ENCODE measurements at regions not wholly inside any gene's neighbourhood (a gene's known extent, or its start where the extent isn't known, plus 50 kb on each side); places are given as distances from the start of the nearest gene placed in this dataset.
"Not testable (repeated sequence)": the region's sequence is repeated elsewhere in the genome, so short reads cannot be mapped to it uniquely, and the experiment has no call there.

DNA sequence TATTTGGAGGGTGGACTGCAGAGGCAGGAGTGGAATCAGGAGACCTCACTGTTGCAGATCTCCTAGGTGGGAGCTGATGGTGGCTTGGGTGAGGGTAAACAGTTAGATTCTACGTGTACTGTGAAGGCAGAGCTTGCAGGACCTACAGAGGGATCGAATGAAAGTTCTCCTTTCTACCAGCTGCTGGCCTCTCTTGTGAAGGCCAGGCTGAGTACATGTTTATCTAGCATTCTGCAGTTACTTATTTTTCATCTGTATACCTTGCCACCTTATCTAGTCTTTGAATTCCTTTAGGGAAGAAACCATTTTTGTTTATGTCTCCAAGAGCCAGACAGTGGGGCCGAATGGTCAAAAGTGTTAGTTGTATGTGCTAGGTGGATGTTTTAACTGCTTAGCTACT, 57.6 kb downstream of the PTTG1 start:
- intact Hi-C loops (cut with DNase I): no loop called here
- no peak for DNase-seq (ENCODE audit: low spot score)

DNA sequence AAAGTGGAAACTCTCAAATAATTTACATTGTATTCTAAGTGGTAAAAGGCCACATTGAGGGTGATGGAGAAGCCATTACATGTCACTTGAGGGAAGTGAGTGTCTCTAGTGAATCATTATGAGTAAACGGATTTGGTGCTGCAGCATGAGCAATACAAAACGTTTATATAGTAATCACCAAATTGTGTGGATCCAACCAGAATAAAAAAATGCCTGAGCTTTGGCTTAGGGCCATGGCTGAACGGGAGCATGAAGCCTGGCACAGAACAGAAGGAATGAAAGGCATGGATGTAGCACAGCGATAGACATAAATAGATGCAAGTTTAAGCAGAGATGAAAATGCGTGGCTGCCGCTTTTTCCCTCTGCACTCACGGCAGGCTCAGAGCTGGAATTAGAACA, 58.3 kb downstream of the PTTG1 start:
- DNase-seq (ENCODE audit: low spot score): no peak
- intact Hi-C loops (cut with DNase I): no loop called here

DNA sequence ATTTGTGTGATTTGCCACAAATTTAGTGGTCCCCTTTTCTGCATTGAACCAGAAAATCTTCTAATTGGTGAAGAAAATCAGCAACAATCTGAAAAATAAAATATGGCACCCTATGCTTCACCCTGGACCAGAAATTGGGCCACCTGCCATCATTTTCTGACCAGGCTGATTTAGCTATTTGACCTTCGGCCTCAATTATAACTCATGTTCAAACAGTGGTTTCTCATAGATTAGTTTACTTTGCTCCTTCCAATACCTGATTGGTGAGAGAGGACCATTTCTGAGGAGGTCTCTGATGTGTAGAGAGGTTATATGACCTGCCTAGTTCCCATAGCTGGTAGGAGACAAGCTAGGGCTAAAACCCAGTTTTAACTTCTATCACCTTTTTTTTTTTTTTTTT, 59.0 kb downstream of the PTTG1 start:
- intact Hi-C loops (cut with DNase I): no loop called here
- DNase-seq (ENCODE audit: low spot score): no peak

DNA sequence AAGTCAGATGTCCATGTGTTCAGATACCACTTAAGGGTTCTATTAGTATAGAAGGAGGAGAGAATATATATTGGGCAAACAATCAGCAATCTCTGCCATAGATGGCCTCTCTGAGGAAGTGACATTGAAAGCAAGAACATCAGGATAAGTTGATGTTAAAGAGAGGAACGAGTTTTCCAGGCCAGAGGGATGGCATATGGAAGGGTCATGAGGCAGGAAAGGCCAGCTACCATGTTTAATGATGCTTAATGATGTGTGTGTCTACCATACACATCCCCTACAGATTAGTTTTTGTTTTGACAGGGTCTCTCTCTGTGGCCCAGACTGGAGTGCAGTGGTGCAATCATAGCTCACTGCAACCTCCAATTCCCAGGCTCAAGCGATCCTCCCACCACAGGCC, 63.0 kb downstream of the PTTG1 start:
- intact Hi-C loops (cut with DNase I): no loop called here

GRCh38 chr5:160485364-160485969, 63.8 kb downstream of the PTTG1 start:
- DNase-seq (ENCODE audit: low spot score): no peak
- intact Hi-C loops (cut with DNase I): no loop called here

More for the DNA sequence above, 63.0 kb downstream of the PTTG1 start:
- DNase-seq (ENCODE audit: low spot score): no peak

DNA sequence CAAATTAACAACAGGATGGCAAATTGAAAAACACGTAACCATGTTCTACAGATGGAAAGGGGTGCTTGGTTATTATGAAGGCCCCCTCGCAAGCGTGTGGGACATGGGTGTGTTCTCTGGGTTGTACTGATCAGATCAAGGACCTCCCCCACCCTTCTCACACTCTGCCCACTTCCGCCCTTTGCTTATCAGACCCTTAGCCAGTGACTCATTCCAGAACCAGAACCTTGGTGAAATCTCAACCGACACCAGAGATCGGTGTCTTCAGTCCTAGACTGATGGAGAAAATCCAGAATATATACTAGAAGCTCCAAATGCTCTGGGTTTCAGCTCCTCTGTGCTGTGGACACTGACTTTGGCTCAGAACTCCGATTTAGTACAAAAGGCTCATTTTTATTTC, 64.9 kb downstream of the PTTG1 start:
- DNase-seq (ENCODE audit: low spot score): no peak
- intact Hi-C loops (cut with DNase I): no loop called here

DNA sequence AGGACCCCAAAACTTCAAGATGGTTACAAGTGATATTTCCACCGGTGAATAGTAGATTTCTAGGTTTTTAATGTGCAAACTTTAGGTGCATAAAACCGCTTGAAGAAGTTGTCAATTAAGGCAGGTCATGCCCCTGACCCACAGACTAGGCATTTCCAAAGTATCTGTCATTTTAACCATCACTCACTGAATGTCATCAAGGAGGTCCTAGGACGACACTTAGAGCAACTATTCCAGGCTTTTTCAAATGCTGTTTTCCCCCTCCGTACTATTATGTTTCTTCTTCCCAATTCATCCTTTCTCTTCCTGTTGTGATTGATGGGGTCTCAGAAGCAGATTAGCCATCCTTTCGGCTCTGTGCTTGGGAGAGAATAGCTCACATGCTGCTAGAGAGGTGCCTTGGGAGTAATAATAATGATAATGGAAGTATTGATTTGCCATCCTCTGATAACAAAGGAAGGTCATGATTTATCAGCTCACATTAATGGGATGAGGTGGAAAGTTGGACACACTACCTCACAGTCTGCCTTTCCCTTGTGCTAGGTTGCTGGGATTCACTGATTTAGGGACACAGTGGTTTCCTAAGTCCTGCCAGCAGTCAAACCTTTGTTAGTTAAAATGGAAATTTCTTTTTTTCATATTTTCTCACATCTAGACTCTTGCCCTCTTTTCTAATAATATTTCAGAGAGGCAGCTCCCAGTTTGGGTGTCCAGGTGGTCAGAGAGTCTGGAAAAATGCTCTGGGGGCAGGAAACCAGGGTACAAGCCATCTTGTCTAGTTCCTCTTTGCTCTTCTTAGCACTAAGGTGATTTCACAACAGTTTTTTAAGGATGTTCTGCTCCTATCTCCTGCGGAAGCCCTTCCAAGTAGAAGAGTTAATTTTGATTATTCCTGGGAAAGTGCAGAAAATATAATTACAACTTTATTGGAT, 67.0 kb downstream of the PTTG1 start:
- intact Hi-C loops (cut with DNase I): no loop called here
- DNase-seq (ENCODE audit: low spot score): no peak

- intact Hi-C loops (cut with DNase I): no loop called here
- no peak for DNase-seq (ENCODE audit: low spot score)
Measured at GRCh38 chr5:160491438-160491837, 69.8 kb downstream of the PTTG1 start.

GRCh38 chr5:160492565-160492964, 70.9 kb downstream of the PTTG1 start:
- intact Hi-C loops (cut with DNase I): no loop called here
- DNase-seq (ENCODE audit: low spot score): no peak

- intact Hi-C loops (cut with DNase I): no loop called here
- no peak for DNase-seq (ENCODE audit: low spot score)
Measured at GRCh38 chr5:160493806-160494338, 72.2 kb downstream of the PTTG1 start.

DNA sequence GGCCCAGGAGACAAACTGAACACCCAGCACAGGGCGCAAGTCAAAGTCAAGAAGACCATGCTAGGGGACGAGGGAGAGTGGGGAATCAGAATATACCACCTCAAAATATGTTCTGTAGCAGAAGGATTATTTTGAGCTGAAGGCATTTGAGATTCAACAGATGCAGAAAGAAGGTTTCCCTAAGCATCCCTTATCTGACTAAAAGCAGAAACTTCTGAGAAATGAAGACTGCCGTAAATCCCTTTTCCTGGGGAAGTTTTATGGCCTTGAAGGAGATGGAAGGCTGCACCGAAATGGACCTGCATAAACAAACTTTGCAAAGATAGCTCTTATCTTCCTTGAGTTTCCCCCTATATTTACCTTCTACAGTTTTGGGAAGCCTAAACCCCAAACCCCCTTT, 72.8 kb downstream of the PTTG1 start:
- DNase-seq (ENCODE audit: low spot score): no peak
- intact Hi-C loops (cut with DNase I): no loop called here

DNA sequence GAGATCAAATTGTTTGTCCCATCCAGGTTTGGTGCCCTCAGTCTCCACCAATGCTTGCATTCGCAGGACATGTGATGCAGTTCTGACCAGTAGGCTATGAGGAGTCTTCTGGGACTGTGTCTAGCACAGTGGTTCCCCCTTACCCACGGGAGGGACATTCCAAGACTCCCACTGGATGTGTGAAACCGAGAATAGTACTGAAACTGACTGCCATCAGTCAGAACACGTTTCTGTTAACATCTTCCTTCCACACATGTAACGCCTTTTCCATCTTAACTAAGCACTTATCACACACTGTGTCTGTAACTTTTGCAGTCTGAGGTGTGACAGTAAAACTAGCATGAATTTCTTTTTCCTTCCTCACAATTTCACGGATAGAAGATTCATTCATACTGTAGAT, 74.7 kb downstream of the PTTG1 start:
- intact Hi-C loops (cut with DNase I): no loop called here
- DNase-seq (ENCODE audit: low spot score): no peak

DNA sequence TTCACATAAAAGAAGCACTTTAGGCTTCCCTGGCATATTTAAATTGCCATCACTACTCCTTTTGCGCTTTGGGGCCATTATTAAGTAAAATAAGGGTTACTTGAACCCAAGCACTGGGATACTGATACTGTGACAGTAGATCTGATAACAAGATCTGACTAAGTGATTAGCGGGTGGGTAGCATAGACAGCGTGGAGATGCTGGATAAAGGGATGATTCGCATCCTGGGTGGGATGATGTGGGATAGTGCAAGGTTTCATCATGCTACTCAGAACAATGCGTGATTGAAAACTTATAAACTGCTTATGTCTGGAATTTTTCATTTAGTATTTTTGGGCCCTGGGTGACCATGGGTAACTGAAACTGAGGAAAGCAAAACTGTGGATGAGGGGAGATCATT, 75.1 kb downstream of the PTTG1 start:
- intact Hi-C loops (cut with DNase I): no loop called here
- DNase-seq (ENCODE audit: low spot score): no peak

- intact Hi-C loops (cut with DNase I): no loop called here
- no peak for DNase-seq (ENCODE audit: low spot score)
Measured at GRCh38 chr5:160497878-160498277, 76.2 kb downstream of the PTTG1 start.

DNA sequence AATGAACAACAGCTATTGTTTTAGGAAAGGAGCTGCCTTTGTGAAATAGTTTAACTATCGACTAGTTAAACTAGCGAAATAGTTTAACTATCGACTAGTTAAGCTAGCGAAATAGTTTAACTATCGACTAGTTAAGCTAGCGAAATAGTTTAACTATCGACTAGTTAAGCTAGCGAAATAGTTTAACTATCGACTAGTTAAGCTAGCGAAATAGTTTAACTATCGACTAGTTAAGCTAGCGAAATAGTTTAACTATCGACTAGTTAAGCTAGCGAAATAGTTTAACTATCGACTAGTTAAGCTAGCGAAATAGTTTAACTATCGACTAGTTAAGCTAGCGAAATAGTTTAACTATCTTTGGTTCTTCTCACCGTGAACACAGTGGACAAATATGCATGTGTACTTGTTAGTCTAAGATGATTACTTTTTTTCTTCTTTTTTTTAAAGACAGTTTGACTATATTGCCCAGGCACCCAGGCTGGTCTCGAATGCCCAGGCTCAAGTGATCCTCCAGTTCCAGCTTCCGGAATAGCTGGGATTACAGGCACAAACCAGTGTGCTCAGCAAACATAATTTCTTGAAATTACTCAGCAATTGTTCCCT, 76.9 kb downstream of the PTTG1 start:
- DNase-seq (ENCODE audit: low spot score); intact Hi-C loops (cut with DNase I): not testable (repeated sequence)

- no peak for DNase-seq (ENCODE audit: low spot score)
- intact Hi-C loops (cut with DNase I): no loop called here
Measured at GRCh38 chr5:160500786-160501779, 79.4 kb downstream of the PTTG1 start.

DNA sequence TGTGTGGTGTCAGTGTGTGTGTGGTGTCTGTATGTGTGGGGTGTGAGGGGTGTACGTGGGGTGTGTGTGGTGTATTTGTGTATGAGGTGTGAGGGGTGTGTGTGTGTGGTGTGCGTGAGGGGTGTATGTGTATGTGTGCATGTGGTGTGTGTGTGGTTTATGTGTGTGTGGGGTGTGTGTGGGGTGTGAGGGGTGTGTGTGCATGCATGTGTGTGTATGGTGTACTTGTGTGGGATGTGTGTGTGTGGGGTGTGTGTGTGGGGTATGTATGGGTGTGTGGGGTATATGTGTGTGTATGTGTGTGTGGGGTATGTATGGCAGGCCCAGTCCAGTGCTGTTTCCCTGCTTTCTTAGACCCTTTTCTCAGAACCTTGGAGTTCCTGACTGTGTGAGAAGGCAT, 83.3 kb downstream of the PTTG1 start:
- DNase-seq (ENCODE audit: low spot score): no peak
- intact Hi-C loops (cut with DNase I): loop anchor here (5.0 kb wide), 1 partner anchor 68 kb away; no protein-coding TSS in a partner anchor

GRCh38 chr5:160506006-160507004, 84.7 kb downstream of the PTTG1 start:
- intact Hi-C loops (cut with DNase I): loop anchor here (5.0 kb wide), 1 partner anchor 69 kb away; no protein-coding TSS in a partner anchor
- no peak for DNase-seq (ENCODE audit: low spot score)

Data from cardiac septum (tissue), 1 donor.